Smooth muscle cell (in vitro differentiated cells): ENCODE measurements at regions not wholly inside any gene's neighbourhood (a gene's known extent, or its start where the extent isn't known, plus 50 kb on each side); places are given as distances from the start of the nearest gene placed in this dataset.

Experiments
- DNase-seq: peaks from one replicate; lab custom pipeline; 2025; ENCODE audit not compliant: unreplicated experiment; lab: John Stamatoyannopoulos, UW
- H2AFZ ChIP-seq: fragments of 200-600 bp; sonication (generic); 2 replicates; pipeline ENCODE4 v1.6.0; 2016; ENCODE audit warnings: antibody characterized with exemption, low read depth, mild to moderate bottlenecking
- H3F3A ChIP-seq: fragments of 200-600 bp; sonication (generic); 2 replicates; pipeline ENCODE4 v1.6.0; 2017; ENCODE audit warnings: antibody characterized with exemption, low read depth
- H3K27ac ChIP-seq: fragments of 200-600 bp; sonication (generic); 2 replicates; pipeline ENCODE4 v1.5.1; 2016; ENCODE audit warnings: low read depth, mild to moderate bottlenecking
- H3K27me3 ChIP-seq: fragments of 200-600 bp; sonication (generic); 2 replicates; pipeline ENCODE4 v1.6.1; 2016; ENCODE audit warnings: low read depth, mild to moderate bottlenecking
- H3K36me3 ChIP-seq: fragments of 200-600 bp; sonication (generic); 2 replicates; pipeline ENCODE4 v1.5.1; 2016; ENCODE audit warnings: low read depth
- H3K4me1 ChIP-seq: fragments of 200-600 bp; sonication (generic); 2 replicates; pipeline ENCODE4 v1.5.1; 2016; ENCODE audit warnings: low read depth
- H3K4me2 ChIP-seq: fragments of 200-600 bp; sonication (generic); 2 replicates; pipeline ENCODE4 v1.6.0; 2016; ENCODE audit warnings: mild to moderate bottlenecking
- H3K4me3 ChIP-seq: fragments of 200-600 bp; sonication (generic); 2 replicates; pipeline ENCODE4 v1.5.1; 2016; ENCODE audit warnings: mild to moderate bottlenecking
- H3K79me2 ChIP-seq: fragments of 200-600 bp; sonication (generic); 2 replicates; pipeline ENCODE4 v1.6.0; 2016; ENCODE audit warnings: low read depth, mild to moderate bottlenecking
- H3K9ac ChIP-seq: fragments of 200-600 bp; sonication (generic); 2 replicates; pipeline ENCODE4 v1.6.0; 2016; ENCODE audit warnings: low read depth
- H3K9me3 ChIP-seq: fragments of 200-600 bp; sonication (generic); replicated peaks from 2 replicates; pipeline ENCODE4 v1.5.1; 2016; ENCODE audit warnings: low read depth
- H4K20me1 ChIP-seq: fragments of 200-600 bp; sonication (generic); 2 replicates; pipeline ENCODE4 v1.6.0; 2016; ENCODE audit warnings: low read depth
- CTCF ChIP-seq: fragments of 200-600 bp; sonication (generic); IDR thresholded peaks from 2 replicates; pipeline ENCODE4 v1.5.1; 2017; ENCODE audit warnings: borderline replicate concordance, mild to moderate bottlenecking, antibody characterized with exemption; ENCODE audit not compliant: insufficient read depth, poor library complexity, severe bottlenecking
- WGBS: methylation state at CpG from one replicate; pipeline ENCODE4 v1.1.7; 2016; ENCODE audit warnings: low lambda C conversion rate; 5-methylcytosine and 5-hydroxymethylcytosine counted together

DNA sequence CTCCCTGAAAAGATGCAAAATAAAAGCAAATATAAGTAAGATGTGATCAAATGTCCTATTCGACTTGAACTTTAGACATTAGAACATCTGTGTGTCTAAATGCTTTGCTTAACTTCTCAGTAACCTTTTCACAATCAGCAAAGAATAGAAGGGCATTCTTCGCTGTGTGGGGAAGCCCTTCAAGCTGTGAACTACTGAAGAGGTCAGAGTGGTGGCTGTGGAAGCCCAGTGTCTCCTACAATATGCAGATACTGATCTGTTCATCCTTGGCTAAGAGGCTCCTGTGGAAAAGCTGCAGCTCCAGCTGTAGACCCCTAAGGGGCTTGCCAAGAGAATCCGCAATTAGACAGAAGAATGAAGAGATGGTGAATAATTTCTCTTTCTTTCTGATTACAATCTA lies 400.3 kb upstream of the SASH1 start:
- H3K79me2 ChIP-seq, result no peaks in the 10 kb centered on the region
- no peak overlapping the region for H3K27ac ChIP-seq
- no peaks in the 10 kb centered on the region for H3K27me3 ChIP-seq
- H4K20me1 ChIP-seq, result no peaks in the 10 kb centered on the region
- H3K36me3 ChIP-seq, result no peaks in the 10 kb centered on the region
- TF ChIP-seq CTCF, result no peak
- no peak for DNase-seq
- no peaks in the 10 kb centered on the region for H3K4me1 ChIP-seq
- 70% methylated on average over 3 of the region's 3 CpGs for WGBS
- no peak overlapping the region for H3K9ac ChIP-seq
- no peak overlapping the region for H3K4me2 ChIP-seq
- no peak overlapping the region for H3K4me3 ChIP-seq
- no peak overlapping the region for H2AFZ ChIP-seq
- H3K9me3 ChIP-seq, result no peaks in the 10 kb centered on the region
- no peaks in the 10 kb centered on the region for H3F3A ChIP-seq

DNA sequence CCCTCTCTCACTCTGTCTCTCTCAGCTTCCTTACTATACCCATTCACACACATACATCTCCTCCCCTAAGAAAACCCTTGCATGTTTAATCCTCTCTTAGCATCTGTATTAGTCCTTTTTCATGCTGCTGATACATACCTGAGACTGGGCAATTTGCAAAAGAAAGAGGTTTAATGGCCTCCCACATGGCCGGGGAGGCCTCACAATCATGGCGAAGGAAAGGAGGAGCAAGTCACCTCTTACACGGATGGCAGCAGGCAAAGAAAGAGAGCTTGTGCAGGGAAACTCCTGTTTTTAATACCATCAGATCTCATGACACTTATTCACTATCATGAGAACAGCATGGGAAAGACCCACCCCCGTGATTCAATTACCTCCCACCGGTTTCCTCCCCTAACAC lies 398.5 kb upstream of the SASH1 start:
- H3K9me3 ChIP-seq, result no peaks in the 10 kb centered on the region
- H3K27ac ChIP-seq, result no peak overlapping the region
- no peaks in the 10 kb centered on the region for H3F3A ChIP-seq
- no peaks in the 10 kb centered on the region for H3K36me3 ChIP-seq
- H4K20me1 ChIP-seq, result no peaks in the 10 kb centered on the region
- 89% methylated on average over 5 of the region's 5 CpGs for WGBS
- H3K27me3 ChIP-seq, result no peaks in the 10 kb centered on the region
- no peak overlapping the region for H3K9ac ChIP-seq
- no peaks in the 10 kb centered on the region for H3K4me1 ChIP-seq
- H3K4me2 ChIP-seq, result no peak overlapping the region
- no peak for DNase-seq
- no peak overlapping the region for H2AFZ ChIP-seq
- no peak for TF ChIP-seq CTCF
- no peaks in the 10 kb centered on the region for H3K79me2 ChIP-seq
- no peak overlapping the region for H3K4me3 ChIP-seq

DNA sequence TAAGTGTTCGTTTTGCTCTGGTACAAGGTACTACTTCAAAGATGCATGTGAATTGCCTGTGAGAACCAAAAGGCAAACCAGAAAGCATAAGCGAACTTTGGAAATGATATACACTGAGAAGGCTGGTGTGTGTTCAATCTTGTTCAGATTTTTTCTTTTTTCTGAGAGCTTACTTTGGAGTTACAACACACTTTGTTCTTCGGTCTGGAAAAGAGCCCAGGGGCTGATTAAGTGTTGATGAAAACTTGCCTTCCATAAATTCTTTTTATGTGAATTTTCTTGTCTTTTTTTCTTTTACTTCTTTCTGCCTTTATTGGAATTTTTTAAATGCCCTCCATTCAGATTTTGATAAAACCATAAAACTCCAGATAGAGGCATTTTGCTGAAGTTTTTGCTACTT lies 395.1 kb upstream of the SASH1 start:
- 63% methylated on average over 3 of the region's 3 CpGs for WGBS
- no peak overlapping the region for H3K4me2 ChIP-seq
- H3K4me3 ChIP-seq, result no peak overlapping the region
- H3K9ac ChIP-seq, result no peak overlapping the region
- H3K4me1 ChIP-seq, result no peaks in the 10 kb centered on the region
- H3K27me3 ChIP-seq, result no peaks in the 10 kb centered on the region
- H3K27ac ChIP-seq, result no peak overlapping the region
- no peaks in the 10 kb centered on the region for H3K9me3 ChIP-seq
- no peak overlapping the region for H2AFZ ChIP-seq
- no peak for TF ChIP-seq CTCF
- no peaks in the 10 kb centered on the region for H3K36me3 ChIP-seq
- H3F3A ChIP-seq, result no peaks in the 10 kb centered on the region
- no peaks in the 10 kb centered on the region for H4K20me1 ChIP-seq
- no peak for DNase-seq
- no peaks in the 10 kb centered on the region for H3K79me2 ChIP-seq

DNA sequence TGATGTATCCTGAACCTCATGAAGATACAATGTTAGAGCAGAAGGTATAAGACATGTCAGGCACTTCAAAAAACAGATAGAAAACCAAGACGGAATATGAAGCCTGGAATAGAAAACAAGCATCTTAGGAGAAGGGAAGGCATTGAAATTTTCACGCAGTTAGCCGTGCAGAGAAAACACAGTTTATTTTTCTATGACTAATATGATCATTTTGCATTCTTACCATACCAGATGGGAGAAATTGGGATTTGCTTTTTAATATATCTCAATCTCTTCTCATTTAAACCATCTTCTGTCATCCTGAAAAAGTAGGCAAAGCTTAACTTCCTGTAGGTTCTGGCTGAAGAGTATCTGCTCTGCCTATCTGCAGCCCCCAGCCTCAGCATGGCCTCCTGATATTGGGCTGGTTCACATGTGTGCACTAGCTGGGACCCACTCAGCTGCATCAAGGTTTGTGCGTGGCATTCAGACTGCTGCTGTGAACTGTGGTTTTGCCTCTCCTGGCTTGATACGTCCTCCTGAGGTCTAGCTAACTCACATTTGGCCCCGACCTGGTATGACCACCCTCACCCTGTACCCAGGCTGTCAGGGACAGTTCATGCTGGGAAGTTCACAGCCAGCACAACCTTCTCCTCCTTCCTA lies 392.5 kb upstream of the SASH1 start:
- WGBS, result 66% methylated on average over 6 of the region's 6 CpGs
- Histone ChIP-seq H3K4me1 (no peaks in the 10 kb centered on the region), H3K27ac (no peak overlapping the region), H3K9ac (no peak overlapping the region), H4K20me1 (no peaks in the 10 kb centered on the region), H3K4me2 (peak overlapping the region; percentile 25), H2AFZ (no peak overlapping the region), H3K4me3 (no peak overlapping the region), H3K9me3 (no peaks in the 10 kb centered on the region), H3K36me3 (no peaks in the 10 kb centered on the region), H3K79me2 (no peaks in the 10 kb centered on the region), H3K27me3 (no peaks in the 10 kb centered on the region), H3F3A (no peaks in the 10 kb centered on the region)
- no peak for TF ChIP-seq CTCF
- no peak for DNase-seq
